IMR-90 (cell line): ENCODE measurements at regions not wholly inside any gene's neighbourhood (a gene's known extent, or its start where the extent isn't known, plus 50 kb on each side); places are given as distances from the start of the nearest gene placed in this dataset.
A peak's percentile ranks its signal among the peaks of the same experiment; 100 is the strongest.

ENCODE experiments used
- ATAC-seq: fragments of 200-7000 bp; cut with Tn5 transposase; 2 replicates; pipeline ENCODE4 v1.9.1; 2020; ENCODE audit warnings: low read depth, mild to moderate bottlenecking, moderate library complexity
- BruUV-seq: library from RNA; stranded (reverse); fragments of 400-500 nt; replicated peaks from 2 replicates; lab custom pipeline; 2021; lab: Mats Ljungman, UMichigan
- CTCF ChIA-PET: fragments of 300-600 bp; formaldehyde crosslinking; extraction: SDS; loops from one replicate; lab custom pipeline; 2021; ENCODE audit warnings: antibody characterized with exemption; lab: Yijun Ruan, JAX
- POLR2A ChIA-PET: fragments of 300-600 bp; sonication (Branson Sonifier 250); formaldehyde crosslinking; loops from one replicate; lab custom pipeline; 2022; ENCODE audit warnings: antibody characterized with exemption; ENCODE audit not compliant: unreplicated experiment; lab: Charles Lee
- DNase-seq: peaks from one replicate; pipeline ENCODE4 v3.0.0; 2013
- H2AFZ ChIP-seq: replicated peaks from 2 replicates; pipeline ENCODE3; 2013; ENCODE audit warnings: low read length, mild to moderate bottlenecking; ENCODE audit not compliant: poor library complexity
- H2AK5ac ChIP-seq: 2 replicates; pipeline ENCODE4 v1.6.1; 2013; ENCODE audit warnings: low read depth, low read length, inconsistent platforms
- H2AK9ac ChIP-seq: replicated peaks from 2 replicates; pipeline ENCODE3; 2013; ENCODE audit warnings: mild to moderate bottlenecking, low read depth, low read length, moderate library complexity; ENCODE audit not compliant: poor library complexity
- H2BK120ac ChIP-seq: 2 replicates; pipeline ENCODE4 v1.6.1; 2013; ENCODE audit warnings: low read depth, low read length, inconsistent platforms
- H2BK15ac ChIP-seq: 3 replicates; pipeline ENCODE4 v1.6.1; 2013; ENCODE audit warnings: low read depth, low read length, inconsistent platforms
- H2BK20ac ChIP-seq: 2 replicates; pipeline ENCODE4 v1.6.1; 2013; ENCODE audit warnings: low read depth, mild to moderate bottlenecking, inconsistent platforms, low read length, moderate library complexity
- H2BK5ac ChIP-seq: 2 replicates; pipeline ENCODE4 v1.6.1; 2013; ENCODE audit warnings: mild to moderate bottlenecking, low read depth, low read length, inconsistent platforms; ENCODE audit not compliant: poor library complexity, severe bottlenecking
- H3K14ac ChIP-seq: replicated peaks from 2 replicates; pipeline ENCODE4 v1.6.1; 2013; ENCODE audit warnings: low read depth, low read length, inconsistent platforms
- H3K18ac ChIP-seq: 2 replicates; pipeline ENCODE4 v1.6.1; 2013; ENCODE audit warnings: low read depth, low read length, control low read depth
- H3K23ac ChIP-seq: 2 replicates; pipeline ENCODE4 v1.6.1; 2013; ENCODE audit warnings: low read depth, low read length, inconsistent platforms
- H3K27ac ChIP-seq: 2 replicates; pipeline ENCODE4 v1.5.1; 2013; ENCODE audit warnings: mild to moderate bottlenecking, control low read depth, low read length; ENCODE audit not compliant: insufficient read depth
- H3K27me3 ChIP-seq: 2 replicates; pipeline ENCODE4 v1.6.1; 2013; ENCODE audit warnings: low read length; ENCODE audit not compliant: control insufficient read depth, insufficient read depth
- H3K36me3 ChIP-seq: 2 replicates; pipeline ENCODE4 v1.6.1; 2013; ENCODE audit warnings: low read length, mixed read lengths; ENCODE audit not compliant: control insufficient read depth, insufficient read depth
- H3K4ac ChIP-seq: 2 replicates; pipeline ENCODE4 v1.6.1; 2013; ENCODE audit warnings: low read depth, low read length, inconsistent platforms
- H3K4me1 ChIP-seq: 2 replicates; pipeline ENCODE4 v1.6.1; 2013; ENCODE audit warnings: low read length, mixed read lengths; ENCODE audit not compliant: control insufficient read depth, insufficient read depth
- H3K4me2 ChIP-seq: 2 replicates; pipeline ENCODE4 v1.6.1; 2013; ENCODE audit warnings: low read depth, mild to moderate bottlenecking, control low read depth, low read length, moderate library complexity
- H3K4me3 ChIP-seq: 2 replicates; pipeline ENCODE4 v1.5.1; 2013; ENCODE audit warnings: low read depth, mild to moderate bottlenecking, control low read depth, low read length, moderate library complexity; ENCODE audit not compliant: insufficient read depth
- H3K56ac ChIP-seq: 2 replicates; pipeline ENCODE4 v1.6.1; 2013; ENCODE audit warnings: low read length, inconsistent platforms; ENCODE audit not compliant: insufficient read depth; ENCODE audit errors: extremely low read depth
- H3K79me1 ChIP-seq, 2 experiments: 2 replicates each; pipeline ENCODE4 v1.6.1; 2013; ENCODE audit warnings: low read length in 2 of 2, inconsistent platforms in 1 of 2, low read depth in 1 of 2
- H3K9ac ChIP-seq: 2 replicates; pipeline ENCODE4 v1.6.1; 2013; ENCODE audit warnings: low read depth, low read length, control low read depth
- H3K9me1 ChIP-seq: 2 replicates; pipeline ENCODE4 v1.6.1; 2013; ENCODE audit warnings: low read length, inconsistent platforms; ENCODE audit not compliant: insufficient read depth
- H3K9me3 ChIP-seq: 2 replicates; pipeline ENCODE4 v1.6.1; 2013; ENCODE audit warnings: low read length; ENCODE audit not compliant: control insufficient read depth, insufficient read depth
- H4K20me1 ChIP-seq: 2 replicates; pipeline ENCODE4 v1.6.1; 2013; ENCODE audit warnings: low read length, inconsistent platforms; ENCODE audit not compliant: insufficient read depth
- H4K5ac ChIP-seq: 2 replicates; pipeline ENCODE4 v1.6.1; 2013; ENCODE audit warnings: mild to moderate bottlenecking, low read depth, low read length, control low read depth
- H4K8ac ChIP-seq, 2 experiments: 2 replicates each; pipeline ENCODE4 v1.6.1; 2013; ENCODE audit warnings: low read depth in 2 of 2, low read length in 2 of 2, control low read depth in 1 of 2, inconsistent platforms in 1 of 2
- H4K91ac ChIP-seq: 2 replicates; pipeline ENCODE4 v1.6.1; 2013; ENCODE audit warnings: low read depth, low read length, inconsistent platforms; ENCODE audit not compliant: insufficient read depth
- CEBPB ChIP-seq: IDR thresholded peaks from 2 replicates; pipeline ENCODE4 v1.6.1; 2012; ENCODE audit warnings: low read depth, low read length, improper control_type of control experiment
- CHD1 ChIP-seq: IDR thresholded peaks from 2 replicates; pipeline ENCODE4 v1.6.1; 2012; ENCODE audit warnings: low read depth, low read length, improper control_type of control experiment
- ELK1 ChIP-seq: fragments of 150-350 bp; IDR thresholded peaks from 2 replicates; pipeline ENCODE4 v1.6.1; 2016; ENCODE audit warnings: low read depth, mild to moderate bottlenecking, low read length, moderate library complexity, borderline replicate concordance
- FOS ChIP-seq: fragments of 150-350 bp; IDR thresholded peaks from 2 replicates; pipeline ENCODE4 v1.6.1; 2016; ENCODE audit warnings: low read depth, low read length
- MAFK ChIP-seq: IDR thresholded peaks from 2 replicates; pipeline ENCODE4 v1.6.1; 2012; ENCODE audit warnings: low read depth, low read length, improper control_type of control experiment
- MAZ ChIP-seq: IDR thresholded peaks from 2 replicates; pipeline ENCODE4 v1.6.1; 2012; ENCODE audit warnings: low read depth, mild to moderate bottlenecking, low read length, improper control_type of control experiment, moderate library complexity, borderline replicate concordance
- MXI1 ChIP-seq: IDR thresholded peaks from 2 replicates; pipeline ENCODE4 v1.6.1; 2012; ENCODE audit warnings: low read depth, mild to moderate bottlenecking, low read length, moderate library complexity, borderline replicate concordance
- NFE2L2 ChIP-seq: fragments of 150-350 bp; IDR thresholded peaks from 2 replicates; pipeline ENCODE4 v1.6.1; 2016; ENCODE audit warnings: low read depth, mild to moderate bottlenecking, low read length
- POLR2A ChIP-seq: IDR thresholded peaks from 2 replicates; pipeline ENCODE4 v1.6.1; 2012; ENCODE audit warnings: mild to moderate bottlenecking, low read depth, low read length
- RAD21 ChIP-seq: IDR thresholded peaks from 2 replicates; pipeline ENCODE4 v1.6.1; 2012; ENCODE audit warnings: low read length, improper control_type of control experiment
- RCOR1 ChIP-seq: IDR thresholded peaks from 2 replicates; pipeline ENCODE4 v1.6.1; 2012; ENCODE audit warnings: mild to moderate bottlenecking, low read length, improper control_type of control experiment; ENCODE audit not compliant: insufficient replicate concordance
- RFX5 ChIP-seq: IDR thresholded peaks from 2 replicates; pipeline ENCODE4 v1.8.0; 2012; ENCODE audit warnings: low read depth, mild to moderate bottlenecking, low read length, moderate library complexity
- SMC3 ChIP-seq: fragments of 150-350 bp; IDR thresholded peaks from 2 replicates; pipeline ENCODE4 v1.6.1; 2016; ENCODE audit warnings: low read depth, mild to moderate bottlenecking, antibody characterized with exemption, low read length, moderate library complexity
- whole genome bisulfite sequencing, 2 experiments: methylation state at CpG; one replicate each; pipeline versions ENCODE4 v1.1.5 to v1.1.7; 2013; ENCODE audit warnings: missing lambda C conversion rate in 2 of 2; ENCODE audit not compliant: insufficient read length in 1 of 2; ENCODE audit errors: extremely low coverage in 2 of 2; 5-methylcytosine and 5-hydroxymethylcytosine counted together
- dilution Hi-C: fragments of 300-500 bp; cut with HindIII; formaldehyde crosslinking; loops from one replicate; pipeline ENCODE4 v1.14.3; 2018; ENCODE audit warnings: low sequenced_read_pairs; ENCODE audit not compliant: unreplicated experiment
- in situ Hi-C: fragments of 300-500 bp; cut with MboI; formaldehyde crosslinking; loops from 3 replicates; pipeline ENCODE4 v1.14.3; 2019; ENCODE audit warnings: low sequenced_read_pairs, inconsistent platforms, mixed read lengths
- intact Hi-C: fragments of 100-400 bp; cut with micrococcal nuclease; formaldehyde crosslinking; loops from 2 replicates; pipeline ENCODE4 v1.10.0; 2022
- TF ChIP-seq, protein P1 (sequence below): fragments of 150-350 bp; IDR thresholded peaks from 2 replicates; pipeline ENCODE4 v1.6.1; 2017; ENCODE audit warnings: mild to moderate bottlenecking, antibody characterized with exemption, low read length, low read depth
- TF ChIP-seq, protein P2 (sequence below): conservative IDR thresholded peaks from 2 replicates; pipeline ENCODE4 v1.5.1; 2012; ENCODE audit warnings: mild to moderate bottlenecking, low read depth, low read length, improper control_type of control experiment

DNA sequence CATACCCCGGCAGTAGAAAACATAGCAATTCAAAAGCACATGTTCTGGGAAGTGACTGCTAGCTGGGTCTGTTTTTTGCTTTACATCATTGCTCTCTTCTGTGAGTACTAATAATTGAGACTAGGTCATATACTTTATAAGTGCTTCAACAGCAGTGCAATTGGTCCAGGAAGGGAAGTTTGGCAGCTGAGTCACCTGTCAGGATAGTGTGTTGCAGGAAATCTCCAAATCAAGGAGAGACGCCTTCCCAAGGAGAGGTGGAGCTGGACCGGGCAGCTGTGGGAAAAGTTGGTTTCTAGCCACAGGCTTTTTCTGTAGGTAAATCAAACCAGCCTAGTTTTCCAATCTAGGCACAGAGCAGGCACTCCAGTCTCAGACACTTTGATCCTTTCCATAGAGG is 330.1 kb downstream of the ENC1 start:
- TF ChIP-seq, protein P1, sequence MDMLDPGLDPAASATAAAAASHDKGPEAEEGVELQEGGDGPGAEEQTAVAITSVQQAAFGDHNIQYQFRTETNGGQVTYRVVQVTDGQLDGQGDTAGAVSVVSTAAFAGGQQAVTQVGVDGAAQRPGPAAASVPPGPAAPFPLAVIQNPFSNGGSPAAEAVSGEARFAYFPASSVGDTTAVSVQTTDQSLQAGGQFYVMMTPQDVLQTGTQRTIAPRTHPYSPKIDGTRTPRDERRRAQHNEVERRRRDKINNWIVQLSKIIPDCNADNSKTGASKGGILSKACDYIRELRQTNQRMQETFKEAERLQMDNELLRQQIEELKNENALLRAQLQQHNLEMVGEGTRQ, result no peak
- TF ChIP-seq FOS (no peak), CHD1 (no peak), POLR2A (no peak), RAD21 (no peak), ELK1 (no peak), CEBPB (no peak), RFX5 (no peak), MAZ (no peak), MAFK (no peak), MXI1 (no peak), RCOR1 (no peak), SMC3 (no peak), NFE2L2 (no peak)
- TF ChIP-seq, protein P2, sequence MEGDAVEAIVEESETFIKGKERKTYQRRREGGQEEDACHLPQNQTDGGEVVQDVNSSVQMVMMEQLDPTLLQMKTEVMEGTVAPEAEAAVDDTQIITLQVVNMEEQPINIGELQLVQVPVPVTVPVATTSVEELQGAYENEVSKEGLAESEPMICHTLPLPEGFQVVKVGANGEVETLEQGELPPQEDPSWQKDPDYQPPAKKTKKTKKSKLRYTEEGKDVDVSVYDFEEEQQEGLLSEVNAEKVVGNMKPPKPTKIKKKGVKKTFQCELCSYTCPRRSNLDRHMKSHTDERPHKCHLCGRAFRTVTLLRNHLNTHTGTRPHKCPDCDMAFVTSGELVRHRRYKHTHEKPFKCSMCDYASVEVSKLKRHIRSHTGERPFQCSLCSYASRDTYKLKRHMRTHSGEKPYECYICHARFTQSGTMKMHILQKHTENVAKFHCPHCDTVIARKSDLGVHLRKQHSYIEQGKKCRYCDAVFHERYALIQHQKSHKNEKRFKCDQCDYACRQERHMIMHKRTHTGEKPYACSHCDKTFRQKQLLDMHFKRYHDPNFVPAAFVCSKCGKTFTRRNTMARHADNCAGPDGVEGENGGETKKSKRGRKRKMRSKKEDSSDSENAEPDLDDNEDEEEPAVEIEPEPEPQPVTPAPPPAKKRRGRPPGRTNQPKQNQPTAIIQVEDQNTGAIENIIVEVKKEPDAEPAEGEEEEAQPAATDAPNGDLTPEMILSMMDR, result no peak
- H4K20me1 ChIP-seq, result no peaks in the 10 kb centered on the region
- no peak overlapping the region for H3K56ac ChIP-seq
- no peak overlapping the region for H3K9ac ChIP-seq
- peaks cover under 1% of the 10 kb centered on the region; the same call in 1 of the 2 replicates for H3K4me1 ChIP-seq
- H3K4ac ChIP-seq, result no peak overlapping the region
- no peaks in the 10 kb centered on the region for H3K9me1 ChIP-seq
- H3K4me3 ChIP-seq, result no peak overlapping the region
- no peak overlapping the region; the same call in 1 of the 2 replicates for H4K91ac ChIP-seq
- no peak overlapping the region for H2AFZ ChIP-seq
- no peaks in the 10 kb centered on the region; the same call in 1 of the 2 replicates for H3K27me3 ChIP-seq
- whole genome bisulfite sequencing, 2 experiments, result no CpG with 5 or more reads among the region's 3 CpGs
- no peak overlapping the region for H2BK120ac ChIP-seq
- dilution Hi-C loops (no loop called here), in situ Hi-C loops (no loop called here), intact Hi-C loops (no loop called here)
- H2BK15ac ChIP-seq, result no peak overlapping the region
- H3K36me3 ChIP-seq, result no peaks in the 10 kb centered on the region
- no peak overlapping the region for H4K8ac ChIP-seq
- no peak overlapping the region for H4K5ac ChIP-seq
- POLR2A ChIA-PET, result no interaction called here
- H3K14ac ChIP-seq, result no peak overlapping the region
- no peak overlapping the region for H2AK5ac ChIP-seq
- H3K27ac ChIP-seq, result no peak overlapping the region
- ATAC-seq, result no peak
- no peak overlapping the region for H2BK20ac ChIP-seq
- H3K79me1 ChIP-seq, result no peaks in the 10 kb centered on the region
- H3K23ac ChIP-seq, result no peak overlapping the region
- H3K4me2 ChIP-seq, result no peak overlapping the region
- H3K18ac ChIP-seq, result no peak overlapping the region
- H3K9me3 ChIP-seq, result no peaks in the 10 kb centered on the region
- BruUV-seq, result no TSS peak
- peak; percentile 44 for DNase-seq
- no peak overlapping the region for H2BK5ac ChIP-seq
- CTCF ChIA-PET, result interaction anchor here (0.7 kb wide), 1 partner anchor 79 kb away, joined by 4 read pairs; no protein-coding TSS in a partner anchor
- no peak overlapping the region for H2AK9ac ChIP-seq
